GM19452 (cell line): ENCODE measurements at regions not wholly inside any gene's neighbourhood (a gene's known extent, or its start where the extent isn't known, plus 50 kb on each side); places are given as distances from the start of the nearest gene placed in this dataset.
A peak's percentile ranks its signal among the peaks of the same experiment; 100 is the strongest.
"Not testable (repeated sequence)": the region's sequence is repeated elsewhere in the genome, so short reads cannot be mapped to it uniquely, and the experiment has no call there.

Experiments
- ATAC-seq: cut with Tn5 transposase; IDR thresholded peaks from one replicate; pipeline ENCODE4 v1.9.1; 2021; ENCODE audit not compliant: unreplicated experiment

- ATAC-seq = no peak
Observed at GRCh38 chr3:147244397-147244796, 161.9 kb downstream of the ZIC4 start.

GRCh38 chr3:147240581-147240980, 165.8 kb downstream of the ZIC4 start:
- ATAC-seq = no peak

GRCh38 chr3:147237991-147238390, 168.4 kb downstream of the ZIC4 start:
- ATAC-seq = no peak

- ATAC-seq = not testable (repeated sequence)
Observed at GRCh38 chr3:147231980-147232379, 174.4 kb downstream of the ZIC4 start.

- no peak for ATAC-seq
Observed at GRCh38 chr3:147231111-147231510, 175.2 kb downstream of the ZIC4 start.

GRCh38 chr3:147222291-147222690, 184.1 kb downstream of the ZIC4 start:
- no peak for ATAC-seq

GRCh38 chr3:147218965-147219364, 187.4 kb downstream of the ZIC4 start:
- no peak for ATAC-seq

- no peak for ATAC-seq
Observed at GRCh38 chr3:147216143-147216673, 190.1 kb downstream of the ZIC4 start.

GRCh38 chr3:147215660-147216059, 190.7 kb downstream of the ZIC4 start:
- no peak for ATAC-seq

GRCh38 chr3:147213633-147214032, 192.7 kb downstream of the ZIC4 start:
- ATAC-seq = no peak

- no peak for ATAC-seq
Observed at GRCh38 chr3:147210676-147211075, 195.7 kb downstream of the ZIC4 start.

- no peak for ATAC-seq
Observed at GRCh38 chr3:147201086-147201485, 205.3 kb downstream of the ZIC4 start.

- ATAC-seq = no peak
Observed at GRCh38 chr3:147200545-147200944, 205.8 kb downstream of the ZIC4 start.

GRCh38 chr3:147197739-147198138, 208.6 kb downstream of the ZIC4 start:
- ATAC-seq = no peak

GRCh38 chr3:147195887-147196286, 210.5 kb downstream of the ZIC4 start:
- no peak for ATAC-seq

- ATAC-seq = peak; percentile 63
Observed at GRCh38 chr3:147191795-147192385, 214.5 kb downstream of the ZIC4 start.

- ATAC-seq = no peak
Observed at GRCh38 chr3:147189016-147189415, 217.3 kb downstream of the ZIC4 start.

- ATAC-seq = no peak
Observed at GRCh38 chr3:147187687-147188086, 218.7 kb downstream of the ZIC4 start.

GRCh38 chr3:147185781-147186180, 220.6 kb downstream of the ZIC4 start:
- no peak for ATAC-seq

GRCh38 chr3:147184794-147185193, 221.5 kb downstream of the ZIC4 start:
- no peak for ATAC-seq

- ATAC-seq = no peak
Observed at GRCh38 chr3:147173257-147173656, 233.1 kb downstream of the ZIC4 start.

- ATAC-seq = no peak
Observed at GRCh38 chr3:147162743-147163142, 243.6 kb downstream of the ZIC4 start.

GRCh38 chr3:147161833-147162232, 244.5 kb downstream of the ZIC4 start:
- no peak for ATAC-seq
